ENCODE measurements at regions not wholly inside any gene's neighbourhood (a gene's known extent, or its start where the extent isn't known, plus 50 kb on each side); places are given as distances from the start of the nearest gene placed in this dataset.

- TF ChIP-seq CTCF (IDR thresholded peaks at IDR 0.05; ENCODE audit: low read length) = no peak
- TF ChIP-seq EZH2 (optimal IDR thresholded peaks at IDR 0.05; ENCODE audit: low read depth, low read length) = no peak
- no peak for TF ChIP-seq EZH2phosphoT487 (IDR thresholded peaks at IDR 0.05; ENCODE audit: low read length)
Measured at GRCh38 chr6:146980900-146981329, 223.3 kb upstream of the STXBP5 start.

All from MM.1S (cell line).